ENCODE measurements at regions not wholly inside any gene's neighbourhood (a gene's known extent, or its start where the extent isn't known, plus 50 kb on each side); places are given as distances from the start of the nearest gene placed in this dataset.

DNA sequence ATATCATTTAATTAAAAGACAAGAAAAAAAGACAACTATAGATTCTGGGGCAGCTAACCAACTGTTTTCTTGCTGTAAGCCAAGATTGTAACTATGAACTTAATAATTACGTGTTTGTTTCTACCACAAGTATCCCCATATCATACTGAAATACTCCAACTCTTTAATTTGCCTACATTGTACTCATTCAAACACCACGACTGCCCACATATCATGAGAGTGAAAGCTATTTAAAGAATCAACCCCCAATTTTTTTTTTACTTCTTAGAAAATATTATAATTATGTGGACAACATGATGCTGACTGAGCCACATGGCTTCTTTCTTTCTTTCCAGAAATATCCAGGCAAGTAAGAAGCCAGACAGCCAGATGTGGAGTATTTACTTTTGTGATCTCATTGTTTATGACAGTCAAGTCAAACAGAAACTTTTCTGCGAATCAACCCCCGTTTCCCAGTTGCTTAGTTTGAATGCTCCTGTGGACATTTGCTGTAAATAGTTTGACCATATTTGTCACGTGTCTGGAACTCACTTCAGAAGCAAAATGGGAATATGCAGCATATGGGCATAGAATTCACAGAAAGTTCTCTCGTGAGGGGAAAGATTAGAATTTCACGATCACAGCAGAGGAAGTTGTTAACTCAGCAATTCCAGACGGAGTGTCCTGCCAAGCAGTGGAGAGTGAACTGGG, 126.8 kb upstream of the PSMD7 start:
- DNase-seq (ENCODE audit: insufficient read length) (no peak), FAIRE-seq (no peak)
- no peak for TF ChIP-seq POLR2AphosphoS5 (IDR thresholded peaks at IDR 0.05; ENCODE audit: low read depth, low read length)
- TF ChIP-seq POLR2A (IDR thresholded peaks at IDR 0.05; ENCODE audit: low read depth, low read length), result no peak
- no peak for TF ChIP-seq TAF1 (IDR thresholded peaks at IDR 0.05; ENCODE audit: borderline replicate concordance, low read depth, low read length)

DNA sequence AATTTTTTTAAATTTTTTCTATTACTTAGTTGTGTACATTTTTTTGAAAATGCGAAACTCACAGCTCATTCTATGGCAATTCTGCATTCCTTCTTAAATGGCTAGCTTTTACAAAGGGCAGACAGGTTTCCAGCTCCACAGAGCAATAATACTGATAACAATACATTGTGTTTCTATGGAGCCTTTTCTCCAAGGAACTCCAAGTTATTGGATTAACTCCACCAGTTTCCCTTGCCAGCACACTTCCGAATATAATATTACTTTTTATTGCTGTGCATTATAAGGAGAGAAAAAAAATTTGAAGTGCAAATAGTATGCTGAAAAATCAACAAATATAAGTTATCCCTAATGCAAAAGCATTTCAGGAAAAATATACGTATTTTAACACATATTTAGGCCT, 127.5 kb upstream of the PSMD7 start:
- TF ChIP-seq TAF1 (IDR thresholded peaks at IDR 0.05; ENCODE audit: borderline replicate concordance, low read depth, low read length) (no peak), POLR2A (IDR thresholded peaks at IDR 0.05; ENCODE audit: low read depth, low read length) (no peak), POLR2AphosphoS5 (IDR thresholded peaks at IDR 0.05; ENCODE audit: low read depth, low read length) (no peak)
- DNase-seq (ENCODE audit: insufficient read length) (no peak), FAIRE-seq (no peak)

DNA sequence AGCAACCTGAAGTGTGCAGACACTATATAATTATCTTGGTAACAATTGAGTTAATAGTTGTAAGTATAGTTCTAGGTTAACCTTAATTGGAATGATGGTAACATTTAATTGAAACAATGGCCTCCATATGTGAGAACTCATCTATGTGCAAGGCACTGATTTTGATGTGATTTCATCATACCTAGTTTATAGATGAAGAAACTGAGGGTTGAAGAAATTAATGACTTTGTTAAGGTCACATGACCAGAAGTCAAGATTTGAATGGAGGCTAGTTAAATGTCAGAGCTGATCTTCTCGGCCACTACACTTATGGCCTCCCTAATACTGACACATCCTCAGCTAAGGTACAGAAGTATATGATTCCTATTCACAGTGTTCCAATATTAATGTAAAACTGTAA, 128.2 kb upstream of the PSMD7 start:
- TF ChIP-seq POLR2A (IDR thresholded peaks at IDR 0.05; ENCODE audit: low read depth, low read length), result no peak
- no peak for TF ChIP-seq POLR2AphosphoS5 (IDR thresholded peaks at IDR 0.05; ENCODE audit: low read depth, low read length)
- TF ChIP-seq TAF1 (IDR thresholded peaks at IDR 0.05; ENCODE audit: borderline replicate concordance, low read depth, low read length), result no peak
- DNase-seq (ENCODE audit: insufficient read length), result no peak
- no peak for FAIRE-seq

DNA sequence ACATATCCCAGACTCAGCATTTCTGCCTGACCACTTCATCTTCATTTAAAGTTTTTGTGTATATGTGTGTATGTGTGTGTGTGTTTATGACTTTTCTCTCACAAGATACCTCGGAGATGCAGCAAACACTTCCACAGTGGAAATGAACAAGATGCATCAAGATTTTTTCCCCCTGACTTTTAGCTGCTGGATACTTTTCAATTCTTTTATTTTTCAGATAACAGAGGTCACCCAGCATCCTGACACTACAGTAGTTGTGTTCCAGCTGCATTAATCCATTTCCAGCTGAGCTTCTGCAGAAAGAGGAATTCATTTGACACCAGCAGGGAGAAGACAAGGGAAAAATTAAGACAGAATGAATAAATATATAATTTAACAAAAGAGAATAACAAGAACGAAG, 130.2 kb upstream of the PSMD7 start:
- no peak for DNase-seq (ENCODE audit: insufficient read length)
- TF ChIP-seq TAF1 (IDR thresholded peaks at IDR 0.05; ENCODE audit: borderline replicate concordance, low read depth, low read length), result no peak
- no peak for TF ChIP-seq POLR2A (IDR thresholded peaks at IDR 0.05; ENCODE audit: low read depth, low read length)
- no peak for TF ChIP-seq POLR2AphosphoS5 (IDR thresholded peaks at IDR 0.05; ENCODE audit: low read depth, low read length)
- no peak for FAIRE-seq

DNA sequence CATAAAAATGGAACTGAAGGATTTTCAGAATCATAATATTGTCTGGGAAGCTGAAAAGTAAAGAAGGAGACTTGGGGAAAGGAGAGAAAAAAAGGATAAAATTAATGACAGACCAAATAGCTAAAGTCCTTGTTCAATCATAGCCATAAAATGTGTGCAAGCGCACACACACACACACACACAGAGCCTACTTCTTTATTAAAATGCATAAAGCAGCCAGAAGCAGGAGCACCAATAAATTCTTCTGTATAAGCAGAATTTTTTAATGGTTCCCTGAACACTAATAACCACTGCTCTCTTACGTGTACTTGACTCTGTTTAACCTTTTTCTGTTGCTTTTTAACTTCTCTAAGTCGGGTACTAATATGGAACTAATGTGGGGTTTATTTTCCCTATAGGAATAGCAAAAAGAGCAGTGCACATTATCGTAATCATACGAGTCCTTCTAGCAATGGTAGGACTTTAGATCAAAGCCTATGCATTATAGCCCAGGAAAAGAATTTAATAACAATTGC, 131.0 kb upstream of the PSMD7 start:
- DNase-seq (ENCODE audit: insufficient read length), result no peak
- TF ChIP-seq POLR2AphosphoS5 (IDR thresholded peaks at IDR 0.05; ENCODE audit: low read depth, low read length) (no peak), TAF1 (IDR thresholded peaks at IDR 0.05; ENCODE audit: borderline replicate concordance, low read depth, low read length) (no peak), POLR2A (IDR thresholded peaks at IDR 0.05; ENCODE audit: low read depth, low read length) (no peak)
- FAIRE-seq, result no peak

DNA sequence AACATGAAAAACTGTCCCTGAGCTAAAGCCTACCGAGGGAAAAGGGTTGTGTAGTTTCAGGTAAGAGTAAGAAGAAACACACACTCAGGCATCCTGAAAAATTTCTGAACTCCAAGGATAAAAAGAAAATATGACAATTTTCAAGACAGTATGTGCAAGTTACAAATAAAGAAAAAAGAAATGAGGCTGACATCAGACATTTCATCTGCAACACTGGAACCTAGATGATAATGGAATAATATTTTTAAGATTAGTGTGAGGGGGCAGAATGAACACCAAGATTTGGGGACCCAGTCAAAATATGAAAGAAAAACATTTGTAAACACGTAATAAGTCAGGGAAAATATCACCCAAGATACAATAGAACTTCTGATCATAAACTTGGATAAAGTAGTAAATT, 135.9 kb upstream of the PSMD7 start:
- FAIRE-seq (no peak), DNase-seq (ENCODE audit: insufficient read length) (no peak)
- TF ChIP-seq TAF1 (IDR thresholded peaks at IDR 0.05; ENCODE audit: borderline replicate concordance, low read depth, low read length), result no peak
- TF ChIP-seq POLR2AphosphoS5 (IDR thresholded peaks at IDR 0.05; ENCODE audit: low read depth, low read length), result no peak
- TF ChIP-seq POLR2A (IDR thresholded peaks at IDR 0.05; ENCODE audit: low read depth, low read length), result no peak

DNA sequence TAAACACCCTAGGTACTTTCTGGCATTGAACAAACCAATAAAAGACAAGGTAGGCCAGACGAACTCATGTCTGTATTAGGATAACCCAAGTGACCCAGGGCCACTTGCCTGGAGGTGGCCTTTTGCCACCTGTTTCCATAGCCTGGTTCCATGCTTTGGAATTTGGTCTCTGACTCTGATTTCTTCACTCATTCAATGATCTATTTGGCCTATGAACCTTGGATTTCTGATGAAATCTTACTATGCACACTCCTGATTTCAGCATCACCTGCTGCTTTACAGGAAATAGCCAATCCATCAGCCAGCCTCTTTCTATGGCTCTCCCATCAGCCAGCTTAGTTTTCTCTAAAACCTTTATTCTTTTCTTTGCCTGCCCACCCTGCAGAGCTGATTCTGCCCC, 142.8 kb upstream of the PSMD7 start:
- no peak for DNase-seq (ENCODE audit: insufficient read length)
- FAIRE-seq, result no peak
- no peak for TF ChIP-seq TAF1 (IDR thresholded peaks at IDR 0.05; ENCODE audit: borderline replicate concordance, low read depth, low read length)
- no peak for TF ChIP-seq POLR2A (IDR thresholded peaks at IDR 0.05; ENCODE audit: low read depth, low read length)
- TF ChIP-seq POLR2AphosphoS5 (IDR thresholded peaks at IDR 0.05; ENCODE audit: low read depth, low read length), result no peak

DNA sequence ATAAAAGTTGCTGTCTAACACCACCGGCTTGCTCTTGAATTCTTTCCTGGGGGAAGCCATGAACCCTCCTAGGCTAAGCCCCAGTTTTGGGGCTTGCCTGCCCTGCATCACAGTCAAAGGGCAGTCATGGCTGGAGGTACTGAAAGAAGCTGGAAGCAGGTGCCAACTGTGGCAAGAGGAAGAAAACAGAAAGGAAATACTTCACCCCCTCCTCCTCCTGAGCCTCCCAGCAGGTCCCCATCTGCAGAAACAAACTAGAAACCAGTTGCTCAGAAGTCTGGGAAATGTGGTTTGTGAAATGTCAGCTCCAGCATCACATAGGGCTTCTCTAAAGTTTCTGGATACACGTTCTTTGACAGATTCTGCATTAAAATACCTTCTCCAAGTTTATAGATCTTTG, 150.0 kb upstream of the PSMD7 start:
- no peak for TF ChIP-seq TAF1 (IDR thresholded peaks at IDR 0.05; ENCODE audit: borderline replicate concordance, low read depth, low read length)
- TF ChIP-seq POLR2A (IDR thresholded peaks at IDR 0.05; ENCODE audit: low read depth, low read length), result no peak
- TF ChIP-seq POLR2AphosphoS5 (IDR thresholded peaks at IDR 0.05; ENCODE audit: low read depth, low read length), result no peak
- DNase-seq (ENCODE audit: insufficient read length), result no peak
- FAIRE-seq, result no peak

DNA sequence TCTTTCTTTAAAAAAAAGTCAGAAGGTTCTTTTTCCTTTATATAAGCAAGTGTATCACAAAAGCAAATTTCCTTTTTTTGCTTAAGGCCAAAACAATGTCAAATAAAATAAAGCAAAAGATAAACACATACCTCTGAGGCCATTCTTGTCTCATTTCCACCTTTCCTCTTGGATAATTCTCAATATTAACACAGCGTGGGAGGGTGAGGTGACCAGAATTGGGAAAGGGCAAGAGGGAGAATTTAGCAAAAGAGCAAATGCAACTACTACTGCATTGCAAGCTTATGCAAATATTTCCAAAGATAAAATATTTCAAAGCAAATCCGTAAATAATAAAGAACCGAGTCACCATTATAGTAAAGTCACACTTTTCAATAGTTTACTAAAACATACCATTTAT, 153.4 kb upstream of the PSMD7 start:
- DNase-seq (ENCODE audit: insufficient read length) (no peak), FAIRE-seq (no peak)
- TF ChIP-seq TAF1 (IDR thresholded peaks at IDR 0.05; ENCODE audit: borderline replicate concordance, low read depth, low read length), result no peak
- no peak for TF ChIP-seq POLR2A (IDR thresholded peaks at IDR 0.05; ENCODE audit: low read depth, low read length)
- TF ChIP-seq POLR2AphosphoS5 (IDR thresholded peaks at IDR 0.05; ENCODE audit: low read depth, low read length), result no peak

DNA sequence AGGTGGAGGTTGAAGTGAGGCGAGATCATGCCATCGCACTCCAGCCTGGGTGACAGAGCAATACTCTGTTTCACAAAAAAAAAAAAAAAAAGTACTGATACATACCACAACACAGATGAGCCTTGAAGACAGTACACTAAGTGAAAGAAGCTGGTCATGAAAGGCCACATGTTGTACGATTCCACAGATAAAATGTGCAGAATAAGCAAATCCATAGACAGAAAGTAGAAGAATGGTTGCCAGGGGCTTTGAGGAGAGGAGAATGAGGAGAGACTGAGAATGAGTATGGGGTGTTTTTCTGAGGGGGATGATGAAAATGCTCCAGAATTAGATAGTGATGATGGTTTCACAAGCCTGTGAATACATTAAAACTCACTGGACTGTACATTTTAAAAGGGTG, 155.6 kb upstream of the PSMD7 start:
- no peak for FAIRE-seq
- TF ChIP-seq POLR2A (IDR thresholded peaks at IDR 0.05; ENCODE audit: low read depth, low read length) (no peak), TAF1 (IDR thresholded peaks at IDR 0.05; ENCODE audit: borderline replicate concordance, low read depth, low read length) (no peak), POLR2AphosphoS5 (IDR thresholded peaks at IDR 0.05; ENCODE audit: low read depth, low read length) (no peak)
- DNase-seq (ENCODE audit: insufficient read length), result no peak

DNA sequence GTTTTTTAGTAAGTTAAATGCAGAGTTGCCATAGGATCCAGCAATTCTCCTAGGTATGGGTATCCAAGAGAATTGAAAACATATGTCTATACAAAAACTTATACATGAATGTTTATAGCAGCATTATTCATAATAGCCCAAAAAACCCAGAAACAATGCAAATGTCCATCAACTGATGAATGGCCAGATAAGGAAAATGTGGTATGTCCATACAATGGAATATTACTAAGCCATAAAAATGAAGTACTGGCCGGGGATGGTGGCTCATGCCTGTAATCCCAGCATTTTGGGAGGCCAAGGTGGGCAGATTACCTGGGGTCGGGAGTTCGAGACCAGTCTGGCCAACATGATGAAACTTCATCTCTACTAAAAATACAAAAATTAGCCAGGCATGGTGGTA, 156.1 kb upstream of the PSMD7 start:
- no peak for FAIRE-seq
- no peak for DNase-seq (ENCODE audit: insufficient read length)
- TF ChIP-seq POLR2AphosphoS5 (IDR thresholded peaks at IDR 0.05; ENCODE audit: low read depth, low read length) (no peak), TAF1 (IDR thresholded peaks at IDR 0.05; ENCODE audit: borderline replicate concordance, low read depth, low read length) (no peak), POLR2A (IDR thresholded peaks at IDR 0.05; ENCODE audit: low read depth, low read length) (no peak)

DNA sequence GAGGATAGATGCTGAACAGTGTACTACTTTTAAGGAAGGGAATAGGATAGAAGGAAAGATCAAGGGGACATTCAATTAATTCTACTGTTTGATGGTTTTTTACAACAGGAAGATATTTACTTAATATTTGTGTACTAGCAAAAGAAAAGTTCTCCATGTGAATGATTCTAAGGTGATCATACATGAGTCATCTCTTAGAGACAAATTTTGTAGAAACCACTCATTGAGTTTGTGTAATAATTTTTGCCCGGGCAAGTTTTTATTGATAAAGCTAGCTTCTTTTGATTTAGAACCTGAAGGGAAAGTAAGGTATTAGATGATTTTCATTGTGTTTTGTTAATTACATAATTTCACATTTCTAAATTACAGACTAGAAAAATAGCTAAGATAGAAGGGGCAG, 172.8 kb upstream of the PSMD7 start:
- FAIRE-seq, result no peak
- DNase-seq (ENCODE audit: insufficient read length), result no peak
- TF ChIP-seq POLR2A (IDR thresholded peaks at IDR 0.05; ENCODE audit: low read depth, low read length), result no peak
- no peak for TF ChIP-seq TAF1 (IDR thresholded peaks at IDR 0.05; ENCODE audit: borderline replicate concordance, low read depth, low read length)
- TF ChIP-seq POLR2AphosphoS5 (IDR thresholded peaks at IDR 0.05; ENCODE audit: low read depth, low read length), result no peak
